Heart left ventricle (tissue), 13 donors: ENCODE measurements at regions not wholly inside any gene's neighbourhood (a gene's known extent, or its start where the extent isn't known, plus 50 kb on each side); places are given as distances from the start of the nearest gene placed in this dataset.

Experiments used
- POLR2A ChIP-seq, 2 donors: fragments of 450-650 bp; IDR thresholded peaks; one replicate each; pipeline ENCODE4 v1.6.1; 2017; ENCODE audit warnings: antibody characterized with exemption in 2 of 2, mild to moderate bottlenecking in 2 of 2, moderate library complexity in 2 of 2
- TF ChIP-seq, protein P1 (sequence below), 12 donors: fragments of 200-600 bp; sonication (generic) in 4 of 12; IDR thresholded peaks; one replicate each; pipeline versions ENCODE4 v1.5.0 to v1.8.0; 2018 to 2022; ENCODE audit warnings: antibody characterized with exemption in 12 of 12, mild to moderate bottlenecking in 5 of 12
- donor health status: ischemic (EF 13 %, LVEDD 7.1; RV severe dilation, severe dysfunction).
- donor health status: DM: no; HTN: yes; CAD: no.
- donor health status: DM: no; HTN: no; CAD: no.
- donor health status: ischemic (EF 25% LVEDD 6.9; RV normal size, moderate dysfunction).
- donor health status: ischemic (EF 25% LVEDD 5.7; RV mildly dilated, moderate dysfunction).
- donor health status: ischemic (EF 35%, LVEDD 5.7; RV mildly dilated, moderate dysfunction).
- donor health status: nonischemic (EF 11% LVEDD 7.7; RV severe dilation, severe dysfunction).
- donor health status: DM: yes; HTN: yes; CAD: no.
- donor health status: PGD.
- donor health status: ischemic (EF 29% LVEDD 5.4; RV normal size, mild dysfunction).
- donor health status: nonischemic (EF 23%, LVEDD 6.1; RV moderate dilation, normal function).

DNA sequence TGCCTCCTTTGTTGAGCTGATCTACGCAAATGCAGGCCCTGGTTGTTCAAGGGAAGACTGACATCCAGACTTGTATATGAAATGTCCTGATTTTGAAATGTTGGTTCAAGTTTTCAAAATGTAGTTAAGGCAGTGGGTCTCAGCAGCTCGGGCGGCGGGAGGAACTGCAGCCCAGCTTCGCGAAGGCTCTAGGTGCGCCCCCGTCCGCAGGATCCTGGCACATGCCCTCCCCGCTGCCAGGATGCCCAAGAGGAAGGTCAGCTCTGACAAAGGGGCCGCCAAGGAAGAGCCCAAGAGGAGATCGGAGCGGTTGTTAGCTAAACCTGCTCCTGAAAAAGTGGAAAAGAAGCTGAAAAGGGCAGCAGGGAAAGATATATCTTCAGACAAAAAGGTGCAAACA lies 1310.1 kb downstream of the ADGRL3 start:
- TF ChIP-seq, protein P1, sequence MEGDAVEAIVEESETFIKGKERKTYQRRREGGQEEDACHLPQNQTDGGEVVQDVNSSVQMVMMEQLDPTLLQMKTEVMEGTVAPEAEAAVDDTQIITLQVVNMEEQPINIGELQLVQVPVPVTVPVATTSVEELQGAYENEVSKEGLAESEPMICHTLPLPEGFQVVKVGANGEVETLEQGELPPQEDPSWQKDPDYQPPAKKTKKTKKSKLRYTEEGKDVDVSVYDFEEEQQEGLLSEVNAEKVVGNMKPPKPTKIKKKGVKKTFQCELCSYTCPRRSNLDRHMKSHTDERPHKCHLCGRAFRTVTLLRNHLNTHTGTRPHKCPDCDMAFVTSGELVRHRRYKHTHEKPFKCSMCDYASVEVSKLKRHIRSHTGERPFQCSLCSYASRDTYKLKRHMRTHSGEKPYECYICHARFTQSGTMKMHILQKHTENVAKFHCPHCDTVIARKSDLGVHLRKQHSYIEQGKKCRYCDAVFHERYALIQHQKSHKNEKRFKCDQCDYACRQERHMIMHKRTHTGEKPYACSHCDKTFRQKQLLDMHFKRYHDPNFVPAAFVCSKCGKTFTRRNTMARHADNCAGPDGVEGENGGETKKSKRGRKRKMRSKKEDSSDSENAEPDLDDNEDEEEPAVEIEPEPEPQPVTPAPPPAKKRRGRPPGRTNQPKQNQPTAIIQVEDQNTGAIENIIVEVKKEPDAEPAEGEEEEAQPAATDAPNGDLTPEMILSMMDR (IDR thresholded peaks at IDR 0.05): no peak
- no peak for TF ChIP-seq POLR2A (IDR thresholded peaks at IDR 0.05)
